ENCODE measurements at regions not wholly inside any gene's neighbourhood (a gene's known extent, or its start where the extent isn't known, plus 50 kb on each side); places are given as distances from the start of the nearest gene placed in this dataset.

DNA sequence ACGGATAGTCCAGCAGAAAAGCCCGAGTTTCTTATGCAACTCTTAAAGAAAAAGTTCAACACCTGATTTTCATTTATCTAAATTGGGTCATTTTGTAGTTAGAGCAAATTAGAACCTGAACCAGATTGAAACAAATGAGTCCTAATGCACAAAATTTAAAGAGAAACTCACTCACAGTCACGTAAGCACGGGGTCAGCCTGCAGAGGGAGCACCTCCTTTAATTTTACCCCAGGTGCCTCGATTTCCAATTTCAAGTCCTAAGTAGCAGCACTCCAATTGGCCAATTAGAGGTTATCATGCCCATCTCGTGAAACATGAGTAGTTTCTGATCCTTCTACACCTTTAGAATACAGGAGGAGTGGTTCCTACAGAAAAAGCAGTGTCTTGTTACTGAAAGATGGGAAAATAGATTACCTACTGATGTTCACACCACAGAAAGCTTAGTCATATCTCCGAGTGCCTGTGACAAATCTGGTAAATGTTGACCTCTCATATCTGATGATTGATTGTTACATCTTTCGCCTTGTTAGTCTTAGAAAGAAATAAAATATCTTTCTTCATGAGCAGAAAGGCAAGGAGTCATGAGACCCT, 1929.8 kb upstream of the LRRTM1 start:
- H3K36me3 ChIP-seq (ENCODE audit: control insufficient read depth in 4 of 4, insufficient read depth in 4 of 4, low read length in 4 of 4), result no peaks in the 10 kb centered on the region
- no peak overlapping the region for H3K4me3 ChIP-seq
- ATAC-seq (ENCODE audit: insufficient read depth, low FRiP score) (no peak), DNase-seq (no peak)
- H3K4me1 ChIP-seq (ENCODE audit: control insufficient read depth in 5 of 5, insufficient read depth in 5 of 5, low read length in 5 of 5), result peaks cover 0 to 8% (median 0%) of the 10 kb centered on the region in 5 donors
- H3K9me3 ChIP-seq (ENCODE audit: control insufficient read depth in 4 of 4, insufficient read depth in 3 of 4, low read length in 3 of 4), result no peaks in the 10 kb centered on the region
- 82% methylated on average over 8 of the region's 8 CpGs for WGBS, 2 donors
- H3K27me3 ChIP-seq (ENCODE audit: control insufficient read depth in 3 of 3, insufficient read depth in 3 of 3, low read length in 2 of 3), result no peaks in the 10 kb centered on the region
- TF ChIP-seq, protein P1, sequence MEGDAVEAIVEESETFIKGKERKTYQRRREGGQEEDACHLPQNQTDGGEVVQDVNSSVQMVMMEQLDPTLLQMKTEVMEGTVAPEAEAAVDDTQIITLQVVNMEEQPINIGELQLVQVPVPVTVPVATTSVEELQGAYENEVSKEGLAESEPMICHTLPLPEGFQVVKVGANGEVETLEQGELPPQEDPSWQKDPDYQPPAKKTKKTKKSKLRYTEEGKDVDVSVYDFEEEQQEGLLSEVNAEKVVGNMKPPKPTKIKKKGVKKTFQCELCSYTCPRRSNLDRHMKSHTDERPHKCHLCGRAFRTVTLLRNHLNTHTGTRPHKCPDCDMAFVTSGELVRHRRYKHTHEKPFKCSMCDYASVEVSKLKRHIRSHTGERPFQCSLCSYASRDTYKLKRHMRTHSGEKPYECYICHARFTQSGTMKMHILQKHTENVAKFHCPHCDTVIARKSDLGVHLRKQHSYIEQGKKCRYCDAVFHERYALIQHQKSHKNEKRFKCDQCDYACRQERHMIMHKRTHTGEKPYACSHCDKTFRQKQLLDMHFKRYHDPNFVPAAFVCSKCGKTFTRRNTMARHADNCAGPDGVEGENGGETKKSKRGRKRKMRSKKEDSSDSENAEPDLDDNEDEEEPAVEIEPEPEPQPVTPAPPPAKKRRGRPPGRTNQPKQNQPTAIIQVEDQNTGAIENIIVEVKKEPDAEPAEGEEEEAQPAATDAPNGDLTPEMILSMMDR (IDR thresholded peaks at IDR 0.05; ENCODE audit: control extremely low read depth, extremely low read depth), result no peak
- H3K9ac ChIP-seq (ENCODE audit: insufficient read depth in 1 of 2, low read length in 2 of 2), result no peak overlapping the region
- no peak overlapping the region for H3K27ac ChIP-seq (ENCODE audit: low read depth in 1 of 2, low read length in 1 of 2)

DNA sequence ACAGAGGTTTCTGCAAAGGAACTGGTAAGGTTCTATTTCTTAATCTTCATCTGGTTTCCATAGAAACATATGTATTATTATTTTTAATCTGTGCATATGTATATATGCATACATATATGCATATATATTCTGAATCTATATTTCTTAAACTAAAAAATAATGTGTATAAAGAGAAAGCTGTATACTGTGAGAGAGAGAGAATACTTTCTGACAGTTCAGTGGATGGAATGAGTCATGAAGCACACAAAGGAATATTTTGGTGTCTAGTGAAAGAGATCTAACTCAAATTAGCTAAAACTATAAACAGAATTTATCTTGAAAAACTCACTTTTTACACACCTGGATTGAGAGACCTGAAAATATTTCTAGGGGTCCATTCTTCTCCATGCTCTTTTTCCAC, 1929.3 kb upstream of the LRRTM1 start:
- no peaks in the 10 kb centered on the region for H3K27me3 ChIP-seq (ENCODE audit: control insufficient read depth in 3 of 3, insufficient read depth in 3 of 3, low read length in 2 of 3)
- no peak for DNase-seq
- H3K27ac ChIP-seq (ENCODE audit: low read depth in 1 of 2, low read length in 1 of 2), result no peak overlapping the region
- no peak overlapping the region for H3K9ac ChIP-seq (ENCODE audit: insufficient read depth in 1 of 2, low read length in 2 of 2)
- H3K36me3 ChIP-seq (ENCODE audit: control insufficient read depth in 4 of 4, insufficient read depth in 4 of 4, low read length in 4 of 4), result no peaks in the 10 kb centered on the region
- TF ChIP-seq, protein P1 (IDR thresholded peaks at IDR 0.05; ENCODE audit: control extremely low read depth, extremely low read depth), result no peak
- H3K9me3 ChIP-seq (ENCODE audit: control insufficient read depth in 4 of 4, insufficient read depth in 3 of 4, low read length in 3 of 4), result no peaks in the 10 kb centered on the region
- ATAC-seq (ENCODE audit: insufficient read depth, low FRiP score), result no peak
- H3K4me3 ChIP-seq, result no peak overlapping the region
- H3K4me1 ChIP-seq (ENCODE audit: control insufficient read depth in 5 of 5, insufficient read depth in 5 of 5, low read length in 5 of 5), result peaks cover 0 to 8% (median 0%) of the 10 kb centered on the region in 5 donors

DNA sequence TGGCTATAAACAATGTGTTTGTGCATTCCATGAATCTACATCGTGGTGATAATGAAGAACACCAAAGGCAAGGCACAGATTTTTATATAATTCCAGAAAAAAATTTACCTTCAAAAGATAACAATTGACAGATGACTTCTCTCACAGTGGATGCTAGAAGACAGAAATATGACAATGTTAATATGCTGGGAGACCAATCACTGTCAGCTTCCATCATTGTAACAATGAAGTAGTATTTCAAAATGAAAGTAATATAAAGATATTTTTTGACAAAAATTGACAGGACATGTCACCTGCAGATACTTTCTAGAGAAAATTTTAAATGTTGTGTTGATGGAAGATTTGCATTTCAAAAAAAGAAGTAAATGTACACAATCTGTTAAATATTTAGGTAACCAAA, 1925.9 kb upstream of the LRRTM1 start:
- no peaks in the 10 kb centered on the region for H3K9me3 ChIP-seq (ENCODE audit: control insufficient read depth in 4 of 4, insufficient read depth in 3 of 4, low read length in 3 of 4)
- H3K36me3 ChIP-seq (ENCODE audit: control insufficient read depth in 4 of 4, insufficient read depth in 4 of 4, low read length in 4 of 4), result no peaks in the 10 kb centered on the region
- no peak overlapping the region for H3K9ac ChIP-seq (ENCODE audit: insufficient read depth in 1 of 2, low read length in 2 of 2)
- no peak for ATAC-seq (ENCODE audit: insufficient read depth, low FRiP score)
- H3K4me1 ChIP-seq (ENCODE audit: control insufficient read depth in 5 of 5, insufficient read depth in 5 of 5, low read length in 5 of 5), result no peaks in the 10 kb centered on the region
- no peak for DNase-seq
- no peak overlapping the region for H3K4me3 ChIP-seq
- 58 to 69% methylated on average over 1 of the region's 1 CpG for WGBS, 2 donors
- TF ChIP-seq, protein P1 (IDR thresholded peaks at IDR 0.05; ENCODE audit: control extremely low read depth, extremely low read depth), result no peak
- no peak overlapping the region for H3K27ac ChIP-seq (ENCODE audit: low read depth in 1 of 2, low read length in 1 of 2)
- H3K27me3 ChIP-seq (ENCODE audit: control insufficient read depth in 3 of 3, insufficient read depth in 3 of 3, low read length in 2 of 3), result no peaks in the 10 kb centered on the region

DNA sequence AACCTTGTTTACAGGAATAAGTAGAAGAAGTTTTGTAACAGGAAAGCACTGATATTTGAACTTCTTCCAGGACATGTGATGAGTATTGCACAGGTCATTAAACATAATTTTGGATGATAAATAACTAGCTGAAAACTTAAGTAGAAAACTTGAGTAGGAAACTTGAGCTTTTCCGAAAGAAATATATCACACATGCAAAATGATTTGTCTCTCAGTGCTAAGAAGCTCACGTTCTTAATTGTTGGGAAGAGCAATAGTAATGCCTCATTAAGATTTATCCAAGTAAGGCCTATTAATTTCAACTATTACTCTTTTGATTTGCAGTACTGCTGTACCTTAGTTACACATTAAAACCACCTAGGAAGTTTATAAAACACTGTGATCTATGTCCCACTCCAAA, 1921.9 kb upstream of the LRRTM1 start:
- DNase-seq, result no peak
- H3K4me1 ChIP-seq (ENCODE audit: control insufficient read depth in 5 of 5, insufficient read depth in 5 of 5, low read length in 5 of 5), result peaks cover 0 to 3% (median 0%) of the 10 kb centered on the region in 5 donors
- no peak overlapping the region for H3K27ac ChIP-seq (ENCODE audit: low read depth in 1 of 2, low read length in 1 of 2)
- peaks cover 0 to 3% (median 1%) of the 10 kb centered on the region in 4 donors for H3K9me3 ChIP-seq (ENCODE audit: control insufficient read depth in 4 of 4, insufficient read depth in 3 of 4, low read length in 3 of 4)
- H3K4me3 ChIP-seq, result no peak overlapping the region
- WGBS, 2 donors, result 77 to 89% methylated on average over 2 of the region's 2 CpGs
- H3K9ac ChIP-seq (ENCODE audit: insufficient read depth in 1 of 2, low read length in 2 of 2), result no peak overlapping the region
- H3K36me3 ChIP-seq (ENCODE audit: control insufficient read depth in 4 of 4, insufficient read depth in 4 of 4, low read length in 4 of 4), result no peaks in the 10 kb centered on the region
- no peak for ATAC-seq (ENCODE audit: insufficient read depth, low FRiP score)
- TF ChIP-seq, protein P1 (IDR thresholded peaks at IDR 0.05; ENCODE audit: control extremely low read depth, extremely low read depth), result no peak
- no peaks in the 10 kb centered on the region for H3K27me3 ChIP-seq (ENCODE audit: control insufficient read depth in 3 of 3, insufficient read depth in 3 of 3, low read length in 2 of 3)
